ENCODE measurements at regions not wholly inside any gene's neighbourhood (a gene's known extent, or its start where the extent isn't known, plus 50 kb on each side); places are given as distances from the start of the nearest gene placed in this dataset.

GRCh38 chr2:82478641-82479040, 1980.4 kb downstream of the SUCLG1 start:
- TF ChIP-seq POLR2A (IDR thresholded peaks at IDR 0.05; ENCODE audit: low read length) (no peak), CTCF (IDR thresholded peaks at IDR 0.05) (no peak), RNF2 (IDR thresholded peaks at IDR 0.05; ENCODE audit: borderline replicate concordance, low read depth) (no peak), REST (IDR thresholded peaks at IDR 0.05) (no peak), KDM1A (IDR thresholded peaks at IDR 0.05; ENCODE audit: low read depth) (no peak), MAX (IDR thresholded peaks at IDR 0.05) (no peak)
